Astrocyte (in vitro differentiated cells and primary cell): ENCODE measurements at regions not wholly inside any gene's neighbourhood (a gene's known extent, or its start where the extent isn't known, plus 50 kb on each side); places are given as distances from the start of the nearest gene placed in this dataset.
"Not testable (repeated sequence)": the region's sequence is repeated elsewhere in the genome, so short reads cannot be mapped to it uniquely, and the experiment has no call there.

Experiments
- DNase-seq: peaks from one replicate; pipeline ENCODE4 v3.0.0-alpha.2; 2010; ENCODE audit warnings: low read depth
- FAIRE-seq: peaks from 2 replicates; lab custom pipeline; 2011; peaks lifted over from hg19 to GRCh38; lab: Jason Lieb, UNC
- H2AFZ ChIP-seq: 2 replicates; pipeline ENCODE4 v1.6.0; 2012; ENCODE audit warnings: low read depth, low read length, inconsistent platforms
- H3K27ac ChIP-seq: 2 replicates; pipeline ENCODE4 v1.5.1; 2011; ENCODE audit warnings: low read depth, low read length, inconsistent platforms
- H3K27me3 ChIP-seq: 2 replicates; pipeline ENCODE4 v1.6.0; 2011; ENCODE audit warnings: low read length, inconsistent platforms; ENCODE audit not compliant: insufficient read depth
- H3K36me3 ChIP-seq: 2 replicates; pipeline ENCODE4 v1.5.1; 2011; ENCODE audit warnings: low read length, inconsistent platforms; ENCODE audit not compliant: insufficient read depth
- H3K4me1 ChIP-seq: 2 replicates; pipeline ENCODE4 v1.5.1; 2011; ENCODE audit warnings: low read length, inconsistent platforms; ENCODE audit not compliant: insufficient read depth
- H3K4me2 ChIP-seq: 2 replicates; pipeline ENCODE4 v1.6.0; 2012; ENCODE audit warnings: low read length, inconsistent platforms
- H3K4me3 ChIP-seq: 2 replicates; pipeline ENCODE4 v1.5.1; 2011; ENCODE audit warnings: low read depth, mild to moderate bottlenecking, low read length, inconsistent platforms; ENCODE audit not compliant: insufficient read depth
- H3K79me2 ChIP-seq: 2 replicates; pipeline ENCODE4 v1.6.0; 2012; ENCODE audit warnings: mild to moderate bottlenecking, low read length, inconsistent platforms; ENCODE audit not compliant: insufficient read depth
- H3K9ac ChIP-seq: 2 replicates; pipeline ENCODE4 v1.6.0; 2012; ENCODE audit warnings: mild to moderate bottlenecking, low read length, inconsistent platforms
- H3K9me3 ChIP-seq: 2 replicates; pipeline ENCODE4 v1.5.1; 2012; ENCODE audit warnings: low read depth, mild to moderate bottlenecking, low read length, inconsistent platforms; ENCODE audit not compliant: insufficient read depth
- H4K20me1 ChIP-seq: 2 replicates; pipeline ENCODE4 v1.6.0; 2012; ENCODE audit warnings: low read length, inconsistent platforms; ENCODE audit not compliant: insufficient read depth
- H3K27ac Mint-ChIP-seq: one replicate; pipeline ENCODE4 v1.8.0; 2021; ENCODE audit warnings: mild to moderate bottlenecking, mixed read lengths; ENCODE audit not compliant: unreplicated experiment
- H3K27me3 Mint-ChIP-seq: one replicate; pipeline ENCODE4 v1.8.0; 2021; ENCODE audit warnings: low read depth, mixed read lengths; ENCODE audit not compliant: unreplicated experiment
- H3K36me3 Mint-ChIP-seq: one replicate; pipeline ENCODE4 v1.8.0; 2021; ENCODE audit warnings: low read depth, mixed read lengths; ENCODE audit not compliant: unreplicated experiment
- H3K4me1 Mint-ChIP-seq: one replicate; pipeline ENCODE4 v1.8.0; 2021; ENCODE audit warnings: low read depth, mixed read lengths; ENCODE audit not compliant: unreplicated experiment
- H3K4me3 Mint-ChIP-seq: one replicate; pipeline ENCODE4 v1.8.0; 2021; ENCODE audit warnings: mild to moderate bottlenecking, moderate library complexity, mixed read lengths; ENCODE audit not compliant: unreplicated experiment
- H3K9me3 Mint-ChIP-seq: one replicate; pipeline ENCODE4 v1.8.0; 2021; ENCODE audit warnings: mild to moderate bottlenecking, mixed read lengths; ENCODE audit not compliant: unreplicated experiment
- EZH2 ChIP-seq: IDR thresholded peaks from 2 replicates; pipeline ENCODE4 v1.6.1; 2012; ENCODE audit warnings: mild to moderate bottlenecking, low read length, inconsistent platforms; ENCODE audit not compliant: insufficient read depth
- TF ChIP-seq, protein P1 (sequence below): IDR thresholded peaks from 2 replicates; pipeline ENCODE4 v1.5.1; 2011; ENCODE audit warnings: low read depth, mild to moderate bottlenecking, inconsistent platforms, low read length, moderate library complexity; ENCODE audit not compliant: insufficient read depth

DNA sequence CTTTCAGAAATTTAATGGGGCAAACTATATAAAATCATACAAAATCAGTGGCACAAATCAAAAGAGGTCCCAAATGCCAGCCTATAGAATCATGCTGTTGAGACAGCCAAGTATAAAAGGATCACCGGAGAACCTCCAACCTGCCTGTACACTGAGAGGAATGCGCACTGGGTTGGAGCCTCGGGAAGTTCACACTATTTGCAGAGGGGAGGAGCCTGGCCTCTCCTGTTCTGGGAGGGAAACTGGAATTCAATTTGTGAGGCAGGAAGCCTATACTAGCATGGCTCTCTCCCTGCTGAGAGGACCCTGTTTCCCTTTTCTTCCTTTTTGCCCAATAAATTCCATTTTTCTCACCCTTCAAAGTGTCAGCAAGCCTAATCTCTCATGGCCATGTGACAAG lies 406.0 kb downstream of the HINT1 start:
- TF ChIP-seq EZH2 = no peak
- TF ChIP-seq, protein P1, sequence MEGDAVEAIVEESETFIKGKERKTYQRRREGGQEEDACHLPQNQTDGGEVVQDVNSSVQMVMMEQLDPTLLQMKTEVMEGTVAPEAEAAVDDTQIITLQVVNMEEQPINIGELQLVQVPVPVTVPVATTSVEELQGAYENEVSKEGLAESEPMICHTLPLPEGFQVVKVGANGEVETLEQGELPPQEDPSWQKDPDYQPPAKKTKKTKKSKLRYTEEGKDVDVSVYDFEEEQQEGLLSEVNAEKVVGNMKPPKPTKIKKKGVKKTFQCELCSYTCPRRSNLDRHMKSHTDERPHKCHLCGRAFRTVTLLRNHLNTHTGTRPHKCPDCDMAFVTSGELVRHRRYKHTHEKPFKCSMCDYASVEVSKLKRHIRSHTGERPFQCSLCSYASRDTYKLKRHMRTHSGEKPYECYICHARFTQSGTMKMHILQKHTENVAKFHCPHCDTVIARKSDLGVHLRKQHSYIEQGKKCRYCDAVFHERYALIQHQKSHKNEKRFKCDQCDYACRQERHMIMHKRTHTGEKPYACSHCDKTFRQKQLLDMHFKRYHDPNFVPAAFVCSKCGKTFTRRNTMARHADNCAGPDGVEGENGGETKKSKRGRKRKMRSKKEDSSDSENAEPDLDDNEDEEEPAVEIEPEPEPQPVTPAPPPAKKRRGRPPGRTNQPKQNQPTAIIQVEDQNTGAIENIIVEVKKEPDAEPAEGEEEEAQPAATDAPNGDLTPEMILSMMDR = no peak
- H3K27me3 Mint-ChIP-seq = no peaks in the 10 kb centered on the region

DNA sequence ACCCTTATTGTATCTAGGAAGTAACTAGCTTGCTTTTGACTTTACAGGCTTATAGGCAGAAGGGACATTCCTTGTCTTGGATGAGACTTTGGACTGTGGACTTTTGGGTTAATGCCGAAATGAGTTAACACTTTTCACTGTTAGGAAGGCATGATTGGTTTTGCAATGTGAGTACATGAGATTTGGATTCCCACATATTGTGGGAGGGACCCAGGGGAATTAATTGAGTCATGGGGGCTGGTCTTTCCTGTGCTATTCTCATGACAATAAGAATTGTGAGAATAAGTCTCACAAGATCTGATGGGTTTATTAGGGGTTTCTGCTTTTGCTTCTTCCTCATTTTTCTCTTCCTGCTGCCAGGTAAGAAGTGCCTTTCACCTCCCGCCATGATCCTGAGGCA lies 417.5 kb downstream of the HINT1 start:
- Histone ChIP-seq H3K36me3 (no peaks in the 10 kb centered on the region), H2AFZ (no peak overlapping the region), H3K9me3 (no peaks in the 10 kb centered on the region), H3K4me1 (no peaks in the 10 kb centered on the region), H3K4me2 (no peak overlapping the region), H4K20me1 (no peaks in the 10 kb centered on the region), H3K27ac (no peak overlapping the region), H3K27me3 (no peaks in the 10 kb centered on the region), H3K79me2 (no peaks in the 10 kb centered on the region), H3K4me3 (no peak overlapping the region), H3K9ac (no peak overlapping the region)
- DNase-seq = no peak
- no peak for FAIRE-seq
- H3K4me1 Mint-ChIP-seq = no peaks in the 10 kb centered on the region
- no peaks in the 10 kb centered on the region for H3K36me3 Mint-ChIP-seq
- no peak overlapping the region for H3K4me3 Mint-ChIP-seq
- no peaks in the 10 kb centered on the region for H3K27me3 Mint-ChIP-seq
- H3K9me3 Mint-ChIP-seq = peaks cover 6% of the 10 kb centered on the region
- no peak overlapping the region for H3K27ac Mint-ChIP-seq
- TF ChIP-seq, protein P1 = no peak
- no peak for TF ChIP-seq EZH2

More for the DNA sequence above, 406.0 kb downstream of the HINT1 start:
- no peaks in the 10 kb centered on the region for H3K9me3 Mint-ChIP-seq
- Histone ChIP-seq H3K9ac (no peak overlapping the region), H3K4me1 (no peaks in the 10 kb centered on the region), H4K20me1 (no peaks in the 10 kb centered on the region), H2AFZ (no peak overlapping the region), H3K27ac (no peak overlapping the region), H3K4me2 (no peak overlapping the region), H3K4me3 (no peak overlapping the region), H3K27me3 (no peaks in the 10 kb centered on the region), H3K36me3 (no peaks in the 10 kb centered on the region), H3K9me3 (no peaks in the 10 kb centered on the region), H3K79me2 (no peaks in the 10 kb centered on the region)
- H3K36me3 Mint-ChIP-seq = no peaks in the 10 kb centered on the region
- no peaks in the 10 kb centered on the region for H3K4me1 Mint-ChIP-seq
- no peak overlapping the region for H3K4me3 Mint-ChIP-seq
- DNase-seq (no peak), FAIRE-seq (no peak)
- no peak overlapping the region for H3K27ac Mint-ChIP-seq

DNA sequence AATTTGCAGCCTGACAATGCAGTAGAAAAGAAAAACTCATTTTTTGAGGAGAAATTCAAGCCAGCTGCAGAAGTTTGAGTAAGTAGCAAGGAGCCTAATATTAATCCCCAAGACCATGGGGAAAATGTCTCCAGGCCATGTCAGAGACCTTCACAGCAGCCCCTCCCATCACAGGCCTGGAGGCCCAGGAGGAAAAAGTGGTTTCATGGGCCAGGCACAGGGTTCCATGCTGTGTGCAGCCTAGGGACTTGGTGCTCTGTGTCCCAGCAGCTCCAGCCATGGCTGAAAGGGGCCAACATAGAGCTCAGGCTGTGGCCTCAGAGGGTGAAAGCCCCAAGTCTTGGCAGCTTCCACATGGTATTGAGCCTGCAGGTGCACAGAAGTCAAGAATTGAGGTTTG lies 418.4 kb downstream of the HINT1 start:
- not testable (repeated sequence) for H3K4me3 ChIP-seq, H3K27me3 Mint-ChIP-seq, H3K4me3 Mint-ChIP-seq, H2AFZ ChIP-seq, H3K36me3 Mint-ChIP-seq, FAIRE-seq, H3K4me1 ChIP-seq, H3K9me3 ChIP-seq, H3K9me3 Mint-ChIP-seq, H3K4me1 Mint-ChIP-seq, H3K4me2 ChIP-seq, H3K27me3 ChIP-seq, H3K27ac ChIP-seq, H3K27ac Mint-ChIP-seq, H4K20me1 ChIP-seq, H3K79me2 ChIP-seq, DNase-seq, H3K9ac ChIP-seq, H3K36me3 ChIP-seq
